ENCODE measurements at regions not wholly inside any gene's neighbourhood (a gene's known extent, or its start where the extent isn't known, plus 50 kb on each side); places are given as distances from the start of the nearest gene placed in this dataset.
"Not testable (repeated sequence)": the region's sequence is repeated elsewhere in the genome, so short reads cannot be mapped to it uniquely, and the experiment has no call there.

GRCh38 chr4:164207460-164207859 lies 546.5 kb upstream of the SMIM31 start:
- DNase-seq (ENCODE audit: low read depth in 2 of 2) = no peak

DNA sequence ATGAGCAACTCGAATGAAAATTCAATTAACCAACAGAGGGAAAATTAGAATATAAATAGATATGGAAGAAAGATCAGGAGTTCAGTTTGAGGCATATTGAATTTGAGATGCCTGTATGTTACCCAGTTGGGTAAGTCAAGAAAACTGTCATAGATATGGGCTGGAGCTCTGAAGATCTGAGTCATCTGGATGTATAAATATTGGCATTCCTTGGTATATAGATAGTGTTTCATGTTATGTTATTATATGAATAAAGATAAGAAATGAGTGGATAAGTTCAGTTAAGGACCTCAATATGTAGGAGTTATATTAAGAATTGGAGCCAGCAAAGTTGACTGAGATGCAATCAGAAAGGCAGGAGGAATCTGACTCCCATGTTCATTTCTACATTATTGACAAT lies 543.6 kb upstream of the SMIM31 start:
- DNase-seq (ENCODE audit: low read depth in 2 of 2) = no peak

GRCh38 chr4:164212134-164212533 lies 541.8 kb upstream of the SMIM31 start:
- no peak for DNase-seq (ENCODE audit: low read depth in 2 of 2)

DNA sequence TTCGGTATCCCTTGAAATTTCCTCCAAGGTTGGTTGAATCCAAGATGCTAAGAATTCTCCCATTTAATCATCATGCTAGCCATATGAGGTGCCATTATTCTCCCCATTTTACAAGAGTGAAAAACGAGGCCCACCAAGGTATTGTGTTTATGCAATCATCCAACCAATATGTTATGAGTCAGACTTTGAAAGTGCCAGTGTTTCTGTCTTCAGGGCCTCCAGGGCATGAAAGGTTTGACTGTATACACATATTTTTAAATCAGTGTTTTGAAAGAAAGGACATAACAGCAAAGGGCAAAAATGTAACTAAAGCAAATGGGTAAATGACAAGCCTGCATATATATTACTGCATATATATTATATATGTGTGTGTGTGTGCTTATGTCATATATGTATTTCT lies 541.2 kb upstream of the SMIM31 start:
- no peak for DNase-seq (ENCODE audit: low read depth in 2 of 2)

- DNase-seq (ENCODE audit: low read depth in 2 of 2) = no peak
Observed at GRCh38 chr4:164215113-164215741, 538.7 kb upstream of the SMIM31 start.

DNA sequence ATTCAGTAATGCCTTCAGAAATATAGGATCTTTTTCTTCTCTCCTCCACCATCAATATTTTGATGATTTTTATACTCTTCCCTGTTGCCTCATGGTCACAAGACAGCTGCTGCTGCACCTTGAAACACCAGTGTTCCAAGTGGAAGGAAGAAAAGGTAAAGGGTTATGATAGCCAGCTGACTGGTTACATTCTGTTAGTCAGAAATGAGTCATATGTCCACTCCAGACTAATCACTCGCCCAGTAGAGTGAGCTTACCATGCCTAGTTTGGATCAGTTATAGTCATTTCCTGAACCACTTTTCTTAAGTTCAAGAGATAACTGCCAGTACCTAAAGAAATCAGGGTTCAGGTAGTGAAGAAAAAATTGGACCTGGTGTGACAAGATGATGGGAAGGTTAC lies 532.3 kb upstream of the SMIM31 start:
- DNase-seq (ENCODE audit: low read depth in 2 of 2) = no peak

GRCh38 chr4:164224871-164225270 lies 529.1 kb upstream of the SMIM31 start:
- no peak for DNase-seq (ENCODE audit: low read depth in 2 of 2)

GRCh38 chr4:164229255-164229654 lies 524.7 kb upstream of the SMIM31 start:
- DNase-seq (ENCODE audit: low read depth in 2 of 2) = no peak

DNA sequence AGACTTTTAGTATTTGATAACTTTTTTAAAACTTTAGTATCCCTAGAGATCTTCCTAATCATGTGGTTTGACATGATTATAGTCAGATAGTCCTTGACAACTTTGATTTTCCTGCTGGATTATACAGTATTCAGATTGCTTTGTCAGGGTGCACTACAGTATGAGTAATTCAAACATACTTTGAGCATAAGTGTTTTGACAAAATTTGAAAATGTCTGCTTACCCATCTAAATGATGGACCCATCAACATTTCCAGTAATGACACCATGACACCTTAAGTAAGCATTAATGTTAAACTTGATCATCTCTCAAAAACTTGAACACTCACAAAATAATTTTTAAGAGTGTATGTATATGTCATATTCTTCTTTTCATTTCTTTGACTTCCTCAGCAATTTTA lies 514.5 kb upstream of the SMIM31 start:
- no peak for DNase-seq (ENCODE audit: low read depth in 2 of 2)

DNA sequence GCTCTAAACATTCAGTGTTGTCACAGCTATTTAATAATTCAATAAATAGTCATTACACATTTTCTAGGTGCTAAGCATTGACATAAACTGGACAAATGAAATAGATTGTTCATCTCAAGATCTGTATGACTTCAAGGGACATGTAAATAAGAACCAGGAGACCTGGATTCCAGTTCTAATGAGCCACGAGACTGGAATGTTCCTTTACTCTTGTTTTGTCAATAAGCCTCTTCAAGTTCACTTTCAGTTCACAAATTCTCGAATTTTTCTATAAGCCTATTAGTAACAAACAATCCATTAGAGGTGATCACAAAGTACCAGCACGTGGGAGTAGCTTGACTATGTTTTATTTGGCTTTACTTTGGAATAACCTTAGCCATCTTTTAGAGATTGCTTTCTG lies 514.0 kb upstream of the SMIM31 start:
- no peak for DNase-seq (ENCODE audit: low read depth in 2 of 2)

DNA sequence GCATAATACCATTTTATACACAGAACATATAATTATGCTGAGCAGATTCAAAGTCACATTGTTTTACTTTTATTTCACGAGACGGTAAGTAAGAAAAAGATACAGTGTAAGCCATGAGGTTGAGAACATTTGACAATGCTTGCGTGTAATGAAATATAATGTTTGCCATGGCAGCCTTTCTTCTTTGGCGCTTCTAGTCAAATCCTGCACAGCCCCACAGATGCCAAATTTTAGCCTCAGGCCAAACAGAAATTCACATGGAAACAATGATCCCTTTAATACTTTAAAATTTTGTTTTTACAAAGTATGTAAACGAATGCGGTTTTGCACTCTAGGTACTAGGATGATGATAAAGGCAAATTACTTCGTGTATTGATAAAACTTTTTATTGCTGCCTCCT lies 502.7 kb upstream of the SMIM31 start:
- DNase-seq (ENCODE audit: low read depth in 2 of 2) = no peak

DNA sequence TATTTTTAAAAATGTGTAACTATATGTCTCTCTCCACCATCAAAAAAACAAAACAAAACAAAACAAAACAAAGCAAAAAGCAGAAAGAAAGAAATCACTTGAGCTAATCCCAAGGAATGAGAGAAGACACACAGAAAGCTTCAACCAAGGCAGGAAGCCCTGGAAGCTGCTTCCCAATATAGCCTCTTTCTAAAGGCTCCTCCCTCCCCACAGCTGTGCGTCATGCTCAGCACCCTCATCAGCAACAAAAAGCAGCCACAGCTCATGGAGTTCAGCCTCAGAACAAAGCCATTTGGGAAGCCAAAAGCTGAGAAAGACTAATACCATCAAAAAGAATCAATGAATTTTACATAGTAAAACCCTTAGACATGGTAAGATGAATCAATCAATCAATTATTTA lies 501.6 kb upstream of the SMIM31 start:
- DNase-seq (ENCODE audit: low read depth in 2 of 2) = no peak

DNA sequence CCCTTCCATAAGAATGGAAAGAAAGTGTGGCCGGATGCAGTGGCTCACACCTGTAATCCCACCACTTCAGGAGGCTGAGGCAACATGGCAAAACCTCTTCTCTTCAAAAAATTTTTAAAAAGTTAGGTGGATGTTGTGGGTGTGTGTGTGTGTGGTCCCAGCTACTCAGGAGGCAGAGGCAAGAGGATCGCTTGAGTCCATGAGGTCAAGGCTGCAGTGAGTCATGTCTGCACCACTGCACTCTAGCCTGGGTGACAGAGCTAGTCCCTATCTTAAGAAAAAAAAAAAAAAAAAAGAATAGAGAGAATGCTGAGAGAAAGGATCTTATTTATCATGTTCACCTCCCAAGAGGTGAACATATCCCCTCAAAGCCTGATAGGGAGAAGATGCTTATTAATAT lies 492.1 kb upstream of the SMIM31 start:
- no peak for DNase-seq (ENCODE audit: low read depth in 2 of 2)

DNA sequence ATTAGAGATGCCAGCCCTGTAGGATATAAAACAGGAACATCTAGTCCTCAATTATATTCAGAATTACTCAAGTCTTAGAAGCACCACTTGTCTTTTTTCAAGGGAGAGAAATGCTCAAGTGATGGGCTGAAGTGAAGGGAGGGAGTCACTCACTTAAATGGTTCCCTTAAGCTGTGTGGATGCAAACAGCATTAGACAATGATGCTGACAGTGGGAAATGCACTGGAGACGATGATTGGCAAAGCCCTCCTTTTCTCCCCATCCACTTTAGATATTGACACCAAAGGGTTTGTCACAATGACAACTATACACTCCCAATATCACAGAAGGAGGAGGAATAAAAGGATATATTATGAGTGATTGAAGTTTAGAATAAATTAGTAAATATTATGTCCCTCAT lies 491.4 kb upstream of the SMIM31 start:
- DNase-seq (ENCODE audit: low read depth in 2 of 2) = not testable (repeated sequence)

DNA sequence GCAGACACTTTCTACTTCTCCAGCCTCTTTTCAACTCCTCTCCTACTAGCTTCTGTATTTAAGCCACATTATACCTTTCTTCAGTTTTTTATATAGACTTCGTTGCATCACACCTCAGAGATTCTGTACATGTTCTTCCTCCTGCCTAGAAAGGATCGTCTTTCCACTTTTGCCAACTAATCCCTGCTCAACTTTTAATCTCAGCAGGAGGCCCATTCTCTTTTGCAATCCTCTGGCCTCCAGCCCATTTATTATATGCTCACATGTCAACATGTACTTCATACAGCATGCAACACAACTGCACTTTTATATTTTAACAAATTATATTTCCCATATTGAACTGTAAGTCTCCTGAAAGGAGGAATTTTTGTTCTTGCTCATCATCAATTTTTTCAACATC lies 476.5 kb upstream of the SMIM31 start:
- not testable (repeated sequence) for DNase-seq (ENCODE audit: low read depth in 2 of 2)

GRCh38 chr4:164287173-164287572 lies 466.8 kb upstream of the SMIM31 start:
- DNase-seq (ENCODE audit: low read depth in 2 of 2) = no peak

DNA sequence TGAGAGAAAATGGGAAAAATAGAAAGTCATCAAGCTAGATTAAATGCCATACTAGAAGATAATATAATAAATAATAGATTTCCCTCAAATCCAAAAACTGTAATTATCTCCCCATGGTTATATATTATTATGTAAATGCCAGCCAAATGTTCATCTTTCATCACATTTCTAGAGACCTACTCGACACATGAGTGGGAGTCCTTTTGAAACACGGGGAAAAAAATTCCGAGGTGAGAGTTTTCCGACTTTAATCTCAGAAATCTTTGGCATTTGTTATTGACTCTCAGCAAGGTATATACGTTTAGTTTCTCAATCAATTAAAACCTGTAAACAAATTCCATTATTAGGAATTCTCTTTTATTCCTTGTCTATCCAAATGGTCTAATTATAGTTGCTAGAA lies 465.4 kb upstream of the SMIM31 start:
- DNase-seq (ENCODE audit: low read depth in 2 of 2) = no peak

- DNase-seq (ENCODE audit: low read depth in 2 of 2) = no peak
Observed at GRCh38 chr4:164293203-164293602, 460.7 kb upstream of the SMIM31 start.

DNA sequence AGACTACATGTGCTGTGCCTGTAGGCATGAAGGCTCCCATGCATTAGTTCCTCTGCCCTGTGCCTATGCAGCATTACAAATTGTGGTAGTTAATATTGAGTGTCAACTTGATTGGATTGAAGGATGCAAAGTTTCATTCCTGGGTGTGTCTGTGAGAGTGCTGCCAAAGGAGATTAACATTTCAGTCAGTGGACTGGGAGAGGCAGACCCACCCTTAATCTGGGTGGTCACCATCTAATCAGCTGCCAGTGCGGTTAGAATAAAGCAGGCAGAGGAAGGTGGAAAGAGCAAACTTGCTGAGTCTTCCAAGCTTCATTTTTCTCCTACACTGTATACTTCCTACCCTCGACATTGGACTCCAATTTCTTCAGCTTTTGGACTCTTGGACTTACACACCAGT lies 460.2 kb upstream of the SMIM31 start:
- no peak for DNase-seq (ENCODE audit: low read depth in 2 of 2)

DNA sequence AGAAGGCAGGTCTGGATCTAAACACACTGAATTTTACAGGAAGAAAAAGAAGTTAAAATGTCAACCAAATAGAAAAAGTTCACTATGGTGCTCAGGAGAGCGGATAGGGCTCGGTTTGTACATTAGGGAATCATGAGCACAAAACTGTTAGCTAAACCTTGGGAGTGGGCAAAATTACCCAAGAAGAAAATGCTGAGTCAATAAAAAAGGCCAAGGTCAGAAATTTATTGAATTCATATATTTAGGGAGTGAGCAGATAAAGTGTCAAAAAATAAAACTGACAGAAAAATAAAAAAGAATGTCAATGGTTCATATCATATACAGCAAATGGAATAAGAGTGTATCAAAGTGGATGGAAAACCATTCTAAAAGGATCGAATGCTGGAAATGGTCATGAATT lies 452.5 kb upstream of the SMIM31 start:
- no peak for DNase-seq (ENCODE audit: low read depth in 2 of 2)

GRCh38 chr4:164304101-164304639 lies 449.8 kb upstream of the SMIM31 start:
- no peak for DNase-seq (ENCODE audit: low read depth in 2 of 2)

- DNase-seq (ENCODE audit: low read depth in 2 of 2) = no peak
Observed at GRCh38 chr4:164304861-164305260, 449.1 kb upstream of the SMIM31 start.

- no peak for DNase-seq (ENCODE audit: low read depth in 2 of 2)
Observed at GRCh38 chr4:164307262-164307661, 446.7 kb upstream of the SMIM31 start.

DNA sequence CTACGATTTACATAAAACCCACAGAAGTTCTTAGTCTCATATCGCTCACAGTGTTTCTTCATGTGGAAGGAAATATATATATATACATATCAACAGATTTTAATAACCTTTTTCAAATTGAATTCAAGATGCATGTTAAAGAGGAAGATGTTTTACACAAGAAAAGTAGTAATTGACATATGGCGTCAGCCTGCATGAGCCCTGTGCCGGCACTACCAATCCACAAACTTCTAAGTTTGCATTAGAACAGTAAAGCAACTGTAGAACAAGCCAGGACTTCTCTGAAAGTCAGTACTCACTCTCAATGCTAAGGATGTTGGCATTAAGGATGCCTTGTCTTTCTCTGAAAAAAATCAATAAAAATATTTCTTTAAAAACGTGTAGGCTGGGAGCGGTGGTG lies 441.3 kb upstream of the SMIM31 start:
- no peak for DNase-seq (ENCODE audit: low read depth in 2 of 2)

Data from stimulated activated CD4-positive, alpha-beta T cell treated with anti-CD3 and anti-CD28 coated beads, Interleukin-12 subunit alpha, Interleukin-12 subunit beta, amount 100 ng/mL, for 24 hours (primary cell).